Adrenal gland (tissue), 5 donors: ENCODE measurements at regions not wholly inside any gene's neighbourhood (a gene's known extent, or its start where the extent isn't known, plus 50 kb on each side); places are given as distances from the start of the nearest gene placed in this dataset.

Experiments used
- CTCF ChIP-seq, 6 experiments: fragments of 450-650 bp in 4 of 6; fragments of 200-600 bp in 2 of 6; sonication (generic) in 1 of 6; IDR thresholded peaks; 1 replicate in 5 of 6; 2 replicates in 1 of 6; pipeline versions ENCODE4 v1.5.1 to v1.8.0; 2016 to 2021; ENCODE audit warnings: antibody characterized with exemption in 6 of 6, mild to moderate bottlenecking in 2 of 6, moderate library complexity in 1 of 6
- POLR2A ChIP-seq, 2 donors: fragments of 450-650 bp; IDR thresholded peaks; one replicate each; pipeline ENCODE4 v1.6.1; 2017; ENCODE audit warnings: antibody characterized with exemption in 2 of 2, mild to moderate bottlenecking in 2 of 2, moderate library complexity in 1 of 2
- donor health status: DM: no; HTN: no; CAD: no.

DNA sequence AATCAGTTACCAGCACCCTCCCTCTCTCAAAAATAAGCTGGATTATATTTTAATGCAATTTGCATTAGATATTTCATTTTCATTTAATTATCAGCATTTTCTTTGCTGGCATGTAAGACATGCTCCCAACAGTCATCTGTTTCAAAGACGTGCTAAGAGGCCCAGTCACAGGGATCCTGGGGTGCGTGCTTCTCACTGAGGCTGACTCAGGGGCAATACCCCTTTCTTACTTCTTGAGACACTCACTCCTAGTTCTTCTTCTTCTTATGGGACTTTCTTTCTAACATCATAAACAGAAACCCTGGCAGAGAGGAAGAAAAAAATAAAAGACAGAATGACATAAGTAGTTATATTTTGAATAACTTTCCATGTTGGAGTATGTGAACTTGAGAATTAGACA is 372.1 kb upstream of the MEX3C start:
- TF ChIP-seq CTCF (IDR thresholded peaks at IDR 0.05) (no peak), POLR2A (IDR thresholded peaks at IDR 0.05) (no peak)
